HUES48 (cell line): ENCODE measurements at regions not wholly inside any gene's neighbourhood (a gene's known extent, or its start where the extent isn't known, plus 50 kb on each side); places are given as distances from the start of the nearest gene placed in this dataset.

Experiments
- H3K27ac ChIP-seq: one replicate; pipeline ENCODE4 v1.7.0; 2013; ENCODE audit warnings: low read depth, low read length, inconsistent platforms
- H3K27me3 ChIP-seq: 2 replicates; pipeline ENCODE4 v1.6.1; 2013; ENCODE audit warnings: mild to moderate bottlenecking, low read length; ENCODE audit not compliant: control insufficient read depth, insufficient read depth
- H3K36me3 ChIP-seq: 2 replicates; pipeline ENCODE4 v1.6.1; 2013; ENCODE audit warnings: low read length; ENCODE audit not compliant: control insufficient read depth, insufficient read depth
- H3K4me1 ChIP-seq: 2 replicates; pipeline ENCODE4 v1.6.1; 2013; ENCODE audit warnings: mild to moderate bottlenecking, low read length; ENCODE audit not compliant: control insufficient read depth, insufficient read depth
- H3K4me3 ChIP-seq: 2 replicates; pipeline ENCODE4 v1.5.1; 2013; ENCODE audit warnings: mild to moderate bottlenecking, low read depth, low read length
- H3K9ac ChIP-seq: 2 replicates; pipeline ENCODE4 v1.6.1; 2013; ENCODE audit warnings: mild to moderate bottlenecking, low read depth, low read length, moderate library complexity
- H3K9me3 ChIP-seq: 2 replicates; pipeline ENCODE4 v1.6.1; 2013; ENCODE audit warnings: low read length; ENCODE audit not compliant: control insufficient read depth, insufficient read depth

GRCh38 chr10:11682267-11682683 lies 59.9 kb upstream of the ECHDC3 start:
- H3K9ac ChIP-seq: no peak overlapping the region

DNA sequence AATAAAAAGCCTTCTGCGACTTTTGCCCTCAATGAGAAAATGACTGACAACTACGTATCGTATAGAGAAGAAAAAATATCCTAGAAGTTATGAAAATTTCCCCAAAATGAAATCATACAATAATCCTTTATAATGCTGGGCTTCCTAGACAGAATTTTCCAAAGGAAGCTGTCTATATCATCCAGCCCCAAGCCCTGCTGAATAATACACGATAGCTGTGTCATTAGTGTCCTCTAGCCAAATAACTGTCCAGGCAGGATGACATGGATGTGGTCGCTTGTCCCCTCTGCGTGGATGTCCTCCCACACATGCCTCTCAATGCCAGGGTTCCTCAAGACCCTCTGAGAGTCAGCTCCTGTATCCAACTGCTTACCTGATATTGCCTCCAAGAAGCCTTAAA lies 61.7 kb upstream of the ECHDC3 start:
- no peak overlapping the region for H3K4me3 ChIP-seq
- H3K27ac ChIP-seq: no peak overlapping the region
- H3K9me3 ChIP-seq: no peaks in the 10 kb centered on the region
- peaks cover 10% of the 10 kb centered on the region; the same call in 1 of the 2 replicates for H3K4me1 ChIP-seq
- H3K9ac ChIP-seq: no peak overlapping the region
- H3K36me3 ChIP-seq: no peaks in the 10 kb centered on the region
- no peaks in the 10 kb centered on the region for H3K27me3 ChIP-seq

More at GRCh38 chr10:11682267-11682683, 59.9 kb upstream of the ECHDC3 start:
- no peaks in the 10 kb centered on the region for H3K36me3 ChIP-seq
- H3K4me3 ChIP-seq: no peak overlapping the region
- no peaks in the 10 kb centered on the region for H3K27me3 ChIP-seq
- H3K4me1 ChIP-seq: peaks cover 13% of the 10 kb centered on the region; the same call in 1 of the 2 replicates
- H3K27ac ChIP-seq: no peak overlapping the region
- H3K9me3 ChIP-seq: no peaks in the 10 kb centered on the region

- Histone ChIP-seq H3K9me3 (no peaks in the 10 kb centered on the region), H3K9ac (no peak overlapping the region), H3K4me3 (no peak overlapping the region), H3K36me3 (no peaks in the 10 kb centered on the region), H3K4me1 (peaks cover 4% of the 10 kb centered on the region; the same call in 1 of the 2 replicates), H3K27ac (no peak overlapping the region), H3K27me3 (no peaks in the 10 kb centered on the region)
These were observed 62.2 kb upstream of the ECHDC3 start for GRCh38 chr10:11679946-11680345.

- H3K36me3 ChIP-seq: no peaks in the 10 kb centered on the region
- H3K9me3 ChIP-seq: no peaks in the 10 kb centered on the region
- no peak overlapping the region for H3K27ac ChIP-seq
- no peaks in the 10 kb centered on the region for H3K4me1 ChIP-seq
- no peaks in the 10 kb centered on the region for H3K27me3 ChIP-seq
- H3K4me3 ChIP-seq: no peak overlapping the region
- no peak overlapping the region for H3K9ac ChIP-seq
These were observed 63.9 kb upstream of the ECHDC3 start for GRCh38 chr10:11678074-11678793.

DNA sequence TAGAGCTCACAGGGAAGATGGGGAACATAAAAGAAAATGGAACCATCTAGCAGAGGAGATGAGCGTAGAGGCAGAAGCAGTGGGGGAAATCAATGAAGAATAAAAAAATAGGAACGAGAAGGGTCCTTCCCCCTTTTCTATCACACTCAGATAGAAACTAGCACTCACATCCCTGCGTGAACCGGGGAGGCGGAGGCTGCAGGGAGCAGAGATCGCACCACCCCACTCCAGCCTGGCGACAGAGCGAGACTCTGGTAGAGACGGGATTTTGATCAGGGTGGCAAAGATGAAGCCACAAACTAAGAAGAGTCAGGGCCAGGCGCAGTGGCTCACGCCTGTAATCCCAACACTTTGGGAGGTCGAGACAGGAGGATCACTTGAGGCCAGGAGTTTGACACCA lies 64.7 kb upstream of the ECHDC3 start:
- no peaks in the 10 kb centered on the region for H3K27me3 ChIP-seq
- H3K4me3 ChIP-seq: no peak overlapping the region
- no peak overlapping the region for H3K27ac ChIP-seq
- H3K9me3 ChIP-seq: no peaks in the 10 kb centered on the region
- H3K9ac ChIP-seq: no peak overlapping the region
- no peaks in the 10 kb centered on the region for H3K36me3 ChIP-seq
- no peaks in the 10 kb centered on the region for H3K4me1 ChIP-seq

GRCh38 chr10:11673346-11674280 lies 62.2 kb upstream of the USP6NL start:
- Histone ChIP-seq H3K27ac (no peak overlapping the region), H3K9ac (no peak overlapping the region)

GRCh38 chr10:11672836-11673235 lies 61.4 kb upstream of the USP6NL start:
- Histone ChIP-seq H3K9me3 (no peaks in the 10 kb centered on the region), H3K4me3 (no peak overlapping the region), H3K9ac (no peak overlapping the region), H3K4me1 (no peaks in the 10 kb centered on the region), H3K27ac (no peak overlapping the region), H3K27me3 (no peaks in the 10 kb centered on the region), H3K36me3 (no peaks in the 10 kb centered on the region)

More at GRCh38 chr10:11673346-11674280, 62.2 kb upstream of the USP6NL start:
- Histone ChIP-seq H3K9me3 (no peaks in the 10 kb centered on the region), H3K27me3 (no peaks in the 10 kb centered on the region), H3K4me3 (no peak overlapping the region), H3K36me3 (no peaks in the 10 kb centered on the region), H3K4me1 (no peaks in the 10 kb centered on the region)

DNA sequence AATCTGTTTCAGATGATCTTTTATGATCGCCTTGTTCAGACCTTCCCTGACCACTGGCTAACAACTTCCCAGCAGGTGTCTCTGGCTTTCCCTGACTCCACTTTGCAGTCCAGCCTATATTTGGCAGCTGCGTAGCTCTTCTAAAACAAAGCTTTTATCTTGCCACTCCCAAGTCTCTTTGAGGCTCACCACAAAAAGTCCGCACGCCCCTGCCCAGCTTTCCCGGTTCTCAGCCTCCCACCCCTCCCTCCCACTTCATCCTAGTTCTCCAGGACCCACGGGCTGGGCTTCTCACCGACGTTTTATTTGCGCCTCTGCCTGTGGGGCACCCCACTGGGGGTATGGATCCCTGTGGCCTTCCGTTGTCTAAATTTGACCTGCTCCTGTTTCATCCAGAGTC lies 58.9 kb upstream of the USP6NL start:
- no peaks in the 10 kb centered on the region for H3K27me3 ChIP-seq
- H3K4me3 ChIP-seq: no peak overlapping the region
- no peaks in the 10 kb centered on the region for H3K9me3 ChIP-seq
- H3K9ac ChIP-seq: no peak overlapping the region
- no peaks in the 10 kb centered on the region for H3K36me3 ChIP-seq
- H3K4me1 ChIP-seq: no peaks in the 10 kb centered on the region
- H3K27ac ChIP-seq: no peak overlapping the region

DNA sequence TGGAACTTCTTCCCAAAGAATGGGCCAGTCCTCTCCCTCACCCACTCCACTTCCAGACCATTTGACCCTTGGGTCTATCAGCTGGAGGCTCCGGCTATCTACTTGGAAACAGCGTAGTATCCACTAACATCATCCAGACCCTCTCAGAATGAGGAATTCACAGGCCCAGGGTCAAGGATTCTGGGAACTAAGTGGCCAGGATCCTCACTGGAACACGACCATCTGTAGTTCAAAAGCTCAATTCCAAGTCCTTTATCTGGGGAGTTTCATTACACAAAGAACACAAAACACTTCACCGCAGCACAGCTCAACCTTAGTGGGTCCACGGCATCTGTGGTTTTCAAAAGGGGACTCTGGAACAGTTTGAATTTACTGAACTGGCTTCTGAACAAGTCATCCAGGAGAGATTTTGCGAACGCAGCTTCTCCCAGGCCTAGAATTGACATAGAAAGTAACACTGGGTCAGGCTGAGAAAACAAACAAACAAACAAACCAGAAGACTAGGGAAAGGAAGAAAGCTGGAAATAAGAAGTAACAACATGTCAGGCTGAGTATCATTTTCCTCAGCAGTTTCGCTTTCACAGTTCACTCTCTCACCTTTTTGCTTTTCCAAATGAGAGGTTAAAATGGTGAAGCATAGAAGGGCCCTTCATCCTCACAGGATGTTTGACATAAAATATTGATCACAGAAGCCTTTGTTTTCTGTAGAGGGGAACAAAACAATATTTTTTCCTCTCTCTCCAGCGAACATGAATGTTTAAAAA lies 57.6 kb upstream of the USP6NL start:
- Histone ChIP-seq H3K9ac (no peak overlapping the region), H3K27me3 (no peaks in the 10 kb centered on the region), H3K4me3 (no peak overlapping the region)

DNA sequence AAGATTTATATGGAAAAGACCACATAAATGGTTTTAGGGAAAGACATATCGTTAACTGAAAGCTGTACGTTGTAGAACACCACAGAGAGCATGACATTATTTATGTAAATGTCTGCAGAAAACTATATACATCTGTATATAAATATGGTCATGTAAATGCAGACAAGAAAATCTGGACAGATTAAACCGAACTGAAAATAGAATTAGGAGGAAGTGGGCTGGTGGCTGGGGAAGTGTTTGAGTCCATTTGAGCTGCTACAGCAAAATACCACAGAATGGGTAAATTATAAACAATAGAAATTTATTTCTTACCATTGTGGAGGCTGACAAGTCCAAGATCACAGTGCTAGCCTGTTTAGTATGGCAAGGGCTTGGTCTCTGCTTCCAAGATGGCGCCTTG lies 56.3 kb upstream of the USP6NL start:
- Histone ChIP-seq H3K4me1 (no peaks in the 10 kb centered on the region), H3K9me3 (no peaks in the 10 kb centered on the region), H3K4me3 (no peak overlapping the region)

More for the DNA sequence above, 57.6 kb upstream of the USP6NL start:
- Histone ChIP-seq H3K9me3 (no peaks in the 10 kb centered on the region), H3K4me1 (no peaks in the 10 kb centered on the region), H3K36me3 (no peaks in the 10 kb centered on the region), H3K27ac (no peak overlapping the region)

More for the DNA sequence above, 56.3 kb upstream of the USP6NL start:
- no peak overlapping the region for H3K27ac ChIP-seq
- H3K9ac ChIP-seq: no peak overlapping the region
- H3K36me3 ChIP-seq: no peaks in the 10 kb centered on the region
- H3K27me3 ChIP-seq: no peaks in the 10 kb centered on the region
